IgD-negative memory B cell (primary cell): ENCODE measurements at regions not wholly inside any gene's neighbourhood (a gene's known extent, or its start where the extent isn't known, plus 50 kb on each side); places are given as distances from the start of the nearest gene placed in this dataset.
"Not testable (repeated sequence)": the region's sequence is repeated elsewhere in the genome, so short reads cannot be mapped to it uniquely, and the experiment has no call there.

Source experiments
- H3K27ac Mint-ChIP-seq, 3 donors: one replicate each; pipeline ENCODE4 v1.8.0; 2020 to 2022; ENCODE audit warnings: mild to moderate bottlenecking in 3 of 3, mixed read lengths in 3 of 3, moderate library complexity in 1 of 3
- H3K27me3 Mint-ChIP-seq: one replicate; pipeline ENCODE4 v1.8.0; 2021; ENCODE audit warnings: mixed read lengths
- H3K36me3 Mint-ChIP-seq: one replicate; pipeline ENCODE4 v1.8.0; 2020; ENCODE audit warnings: mild to moderate bottlenecking, mixed read lengths
- H3K4me1 Mint-ChIP-seq, 3 donors: one replicate each; pipeline ENCODE4 v1.8.0; 2020 to 2022; ENCODE audit warnings: mixed read lengths in 3 of 3, mild to moderate bottlenecking in 1 of 3
- H3K4me3 Mint-ChIP-seq, 4 donors: one replicate each; pipeline ENCODE4 v1.8.0; 2020 to 2022; ENCODE audit warnings: mild to moderate bottlenecking in 4 of 4, mixed read lengths in 4 of 4, moderate library complexity in 3 of 4
- H3K9me3 Mint-ChIP-seq, 3 donors: one replicate each; pipeline ENCODE4 v1.8.0; 2020 to 2021; ENCODE audit warnings: mixed read lengths in 3 of 3, mild to moderate bottlenecking in 1 of 3

DNA sequence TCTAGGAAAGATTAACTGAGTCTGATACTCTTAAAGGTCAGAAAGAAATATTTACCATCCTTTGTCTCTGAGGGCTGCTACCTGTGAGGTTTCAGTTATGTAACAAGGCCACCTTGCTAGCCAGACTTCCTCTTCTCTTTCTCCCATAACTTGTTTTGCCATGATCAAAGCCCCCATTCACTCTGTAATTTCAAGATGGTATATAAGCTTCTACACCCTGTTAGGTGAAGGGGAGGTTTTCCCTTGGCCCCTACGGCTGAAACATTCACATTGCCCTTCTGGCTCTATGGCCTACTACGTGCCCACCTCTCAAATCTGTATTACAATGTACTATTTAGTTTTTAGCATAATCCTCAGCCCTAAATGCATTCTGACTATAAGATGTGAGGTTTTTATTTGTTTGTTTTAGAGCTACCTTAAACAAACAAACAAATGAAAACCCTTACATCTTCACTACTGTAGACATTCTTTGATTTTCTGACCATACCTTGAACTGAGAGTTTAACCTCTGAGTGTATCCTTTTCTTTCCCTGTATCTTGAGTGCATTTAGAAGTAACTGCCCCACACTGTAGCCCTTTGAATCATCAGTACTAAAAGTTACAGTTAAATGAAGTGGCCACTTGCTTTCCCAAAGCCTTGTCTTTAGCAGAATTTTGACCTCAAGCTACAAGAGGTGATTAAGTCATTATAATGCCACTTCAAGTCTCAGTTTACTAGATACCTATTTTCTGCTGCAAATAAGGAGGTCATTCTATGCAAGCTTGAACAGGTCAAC is 332.2 kb downstream of the SOCS6 start:
- no peak overlapping the region for H3K27ac Mint-ChIP-seq
- H3K27me3 Mint-ChIP-seq = no peaks in the 10 kb centered on the region
- H3K36me3 Mint-ChIP-seq = no peaks in the 10 kb centered on the region
- no peak overlapping the region for H3K4me3 Mint-ChIP-seq
- no peaks in the 10 kb centered on the region for H3K9me3 Mint-ChIP-seq
- no peaks in the 10 kb centered on the region for H3K4me1 Mint-ChIP-seq

DNA sequence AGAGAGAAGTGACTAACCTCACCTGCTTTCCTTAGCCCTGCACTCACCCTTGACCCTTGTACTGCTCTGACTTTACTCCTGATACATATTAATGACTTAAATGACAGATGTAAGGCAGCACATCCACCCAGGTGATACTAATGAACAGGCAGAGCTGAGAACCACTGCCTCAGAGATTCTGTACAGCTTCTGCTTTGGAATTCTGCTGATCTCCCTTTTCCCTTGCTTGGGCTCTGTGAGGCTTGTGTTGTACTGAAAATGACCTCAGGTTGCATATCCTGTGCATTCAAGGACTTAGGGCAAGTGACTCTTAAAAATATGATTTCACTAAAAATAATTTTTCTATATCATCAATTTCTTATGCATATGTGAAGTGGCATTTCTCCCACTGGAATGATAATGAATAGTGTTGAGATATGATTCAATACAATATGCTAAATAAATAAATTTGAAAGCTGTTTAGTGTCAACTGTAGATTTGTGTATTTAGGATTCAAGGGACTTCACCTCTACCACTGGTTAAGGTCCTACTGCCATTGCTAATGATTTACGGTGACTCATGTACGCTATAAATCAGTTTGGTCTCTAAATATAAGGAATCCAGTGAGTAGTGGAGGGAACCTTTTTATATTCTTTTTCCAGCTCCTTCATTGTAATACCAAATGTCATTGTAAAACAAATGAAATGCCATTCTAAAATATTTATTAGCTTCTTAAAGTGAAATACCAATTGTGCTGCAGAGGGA is 328.3 kb downstream of the SOCS6 start:
- no peaks in the 10 kb centered on the region for H3K27me3 Mint-ChIP-seq
- no peaks in the 10 kb centered on the region for H3K4me1 Mint-ChIP-seq
- H3K36me3 Mint-ChIP-seq = no peaks in the 10 kb centered on the region
- peaks cover 0 to 2% (median 0%) of the 10 kb centered on the region in 3 donors for H3K9me3 Mint-ChIP-seq
- H3K4me3 Mint-ChIP-seq = no peak overlapping the region
- no peak overlapping the region for H3K27ac Mint-ChIP-seq

DNA sequence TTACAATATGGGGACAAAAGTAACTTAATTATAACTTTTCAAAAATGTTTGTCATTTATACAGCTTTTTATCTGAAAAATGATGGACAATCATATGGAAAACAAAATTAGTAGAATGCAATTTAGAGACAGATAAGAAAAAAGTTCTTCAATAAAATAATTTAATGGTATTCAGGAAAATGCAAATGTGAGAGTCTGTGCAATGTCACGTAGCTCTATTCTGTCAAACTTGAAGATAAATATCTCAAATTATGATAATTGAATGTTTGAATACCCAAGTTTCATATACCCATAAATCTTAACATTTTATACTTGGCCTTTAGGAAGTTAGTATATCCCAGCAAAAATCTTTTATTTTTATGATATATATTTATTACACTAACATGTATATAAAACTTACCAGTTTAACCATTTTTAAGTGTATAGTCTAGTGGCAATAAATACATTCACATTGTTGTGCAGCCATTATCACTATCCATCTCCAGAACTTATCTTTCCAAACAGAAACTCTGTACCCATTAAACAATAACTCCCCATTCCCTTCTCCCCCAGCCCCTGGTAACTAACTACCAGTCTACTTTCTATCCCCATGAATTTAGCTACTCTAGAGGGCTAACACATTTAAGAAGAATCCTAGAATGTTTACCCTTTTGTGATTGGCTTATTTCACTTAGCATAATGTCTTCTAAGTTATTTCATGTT is 311.5 kb downstream of the SOCS6 start:
- Mint-ChIP-seq H3K27me3 (no peaks in the 10 kb centered on the region), H3K9me3 (no peaks in the 10 kb centered on the region), H3K27ac (no peak overlapping the region), H3K36me3 (no peaks in the 10 kb centered on the region), H3K4me3 (no peak overlapping the region), H3K4me1 (no peaks in the 10 kb centered on the region)

DNA sequence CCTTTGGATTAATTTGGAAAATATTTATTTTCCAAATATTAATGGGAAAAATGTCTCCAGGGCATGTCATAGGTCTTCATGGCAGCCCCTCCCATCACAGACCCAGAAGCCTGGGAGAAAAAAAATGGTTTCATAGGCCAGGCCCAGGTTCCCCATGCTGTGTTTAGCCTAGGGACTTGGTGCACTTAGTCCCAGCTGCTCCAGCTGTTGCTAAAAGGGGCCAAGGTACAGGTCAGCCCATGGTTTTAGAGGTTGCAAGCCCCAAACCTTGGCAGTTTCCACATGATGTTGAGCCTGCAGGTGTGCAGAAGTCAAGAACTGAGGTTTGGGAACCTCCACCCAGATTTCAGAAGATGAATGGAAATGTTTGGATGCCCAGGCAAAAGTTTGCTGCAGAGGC is 309.6 kb downstream of the SOCS6 start:
- H3K4me3 Mint-ChIP-seq = no peak overlapping the region
- H3K27me3 Mint-ChIP-seq = no peaks in the 10 kb centered on the region
- no peaks in the 10 kb centered on the region for H3K36me3 Mint-ChIP-seq
- no peaks in the 10 kb centered on the region for H3K4me1 Mint-ChIP-seq
- H3K9me3 Mint-ChIP-seq = no peaks in the 10 kb centered on the region
- H3K27ac Mint-ChIP-seq = no peak overlapping the region

DNA sequence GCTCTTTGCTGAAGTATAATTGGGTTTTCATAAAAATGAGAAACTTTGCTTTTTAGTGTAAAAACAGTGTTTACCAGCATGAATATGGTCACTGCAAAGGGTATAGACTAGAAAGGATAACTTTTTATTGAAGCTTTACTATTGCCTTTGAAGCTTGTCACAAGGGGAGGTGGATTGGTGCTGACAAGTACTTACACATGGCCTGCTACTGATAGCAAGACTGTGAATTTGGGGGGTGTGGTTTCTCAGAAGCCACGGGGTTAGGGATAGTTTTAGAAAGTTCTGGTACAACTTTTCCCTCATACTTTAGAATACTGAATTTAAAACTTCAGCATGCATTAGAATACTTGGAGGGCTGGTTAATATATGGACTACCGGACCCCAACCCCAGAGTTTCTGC is 294.1 kb downstream of the SOCS6 start:
- no peaks in the 10 kb centered on the region for H3K27me3 Mint-ChIP-seq
- no peaks in the 10 kb centered on the region for H3K36me3 Mint-ChIP-seq
- H3K27ac Mint-ChIP-seq = no peak overlapping the region
- H3K9me3 Mint-ChIP-seq = peaks cover 1 to 24% (median 5%) of the 10 kb centered on the region in 3 donors
- no peak overlapping the region for H3K4me3 Mint-ChIP-seq
- H3K4me1 Mint-ChIP-seq = no peaks in the 10 kb centered on the region

DNA sequence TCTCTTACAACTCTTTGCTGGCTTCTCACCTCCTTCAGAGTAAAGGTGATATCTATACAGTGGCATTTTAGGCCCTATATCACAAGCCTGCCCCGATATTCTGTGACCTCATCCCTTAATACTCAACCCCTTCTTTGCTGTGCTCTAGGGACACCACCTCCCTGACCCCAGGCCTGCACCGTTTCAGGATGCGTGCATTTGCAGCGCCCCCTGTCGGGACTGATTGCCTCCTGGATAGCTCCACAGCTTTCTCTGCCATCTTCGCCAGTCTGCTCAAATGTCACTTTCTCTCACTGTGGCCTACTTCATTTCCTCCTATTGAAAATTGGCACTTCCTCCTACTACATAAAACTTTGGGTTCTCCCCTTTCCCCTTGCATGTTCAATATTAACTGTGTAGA is 289.6 kb downstream of the SOCS6 start:
- Mint-ChIP-seq H3K36me3 (no peaks in the 10 kb centered on the region), H3K4me1 (no peaks in the 10 kb centered on the region), H3K27me3 (no peaks in the 10 kb centered on the region), H3K4me3 (no peak overlapping the region), H3K27ac (no peak overlapping the region), H3K9me3 (peaks cover 0 to 9% (median 4%) of the 10 kb centered on the region in 3 donors)

DNA sequence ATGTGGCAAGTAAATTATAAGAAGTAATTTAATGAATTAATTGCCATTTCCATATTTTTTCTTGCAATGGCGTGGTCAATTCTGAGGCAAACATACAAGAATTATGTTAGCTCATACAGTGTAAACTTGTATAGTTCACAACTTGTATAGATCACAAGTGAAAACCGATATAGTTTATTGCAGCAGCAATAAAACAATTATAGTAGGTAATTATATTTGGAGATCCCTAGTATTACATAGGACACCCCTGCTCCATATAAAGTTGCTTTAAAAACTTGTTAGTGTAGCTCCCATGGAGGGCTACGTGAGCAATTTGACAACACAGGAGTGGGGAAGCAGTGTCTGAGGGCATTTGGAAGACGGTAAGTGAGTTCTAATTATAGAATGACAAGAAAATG is 288.2 kb downstream of the SOCS6 start:
- H3K36me3 Mint-ChIP-seq = no peaks in the 10 kb centered on the region
- peaks cover 0 to 11% (median 4%) of the 10 kb centered on the region in 3 donors for H3K9me3 Mint-ChIP-seq
- H3K4me3 Mint-ChIP-seq = no peak overlapping the region
- no peaks in the 10 kb centered on the region for H3K4me1 Mint-ChIP-seq
- H3K27ac Mint-ChIP-seq = no peak overlapping the region
- H3K27me3 Mint-ChIP-seq = peaks cover under 1% of the 10 kb centered on the region

DNA sequence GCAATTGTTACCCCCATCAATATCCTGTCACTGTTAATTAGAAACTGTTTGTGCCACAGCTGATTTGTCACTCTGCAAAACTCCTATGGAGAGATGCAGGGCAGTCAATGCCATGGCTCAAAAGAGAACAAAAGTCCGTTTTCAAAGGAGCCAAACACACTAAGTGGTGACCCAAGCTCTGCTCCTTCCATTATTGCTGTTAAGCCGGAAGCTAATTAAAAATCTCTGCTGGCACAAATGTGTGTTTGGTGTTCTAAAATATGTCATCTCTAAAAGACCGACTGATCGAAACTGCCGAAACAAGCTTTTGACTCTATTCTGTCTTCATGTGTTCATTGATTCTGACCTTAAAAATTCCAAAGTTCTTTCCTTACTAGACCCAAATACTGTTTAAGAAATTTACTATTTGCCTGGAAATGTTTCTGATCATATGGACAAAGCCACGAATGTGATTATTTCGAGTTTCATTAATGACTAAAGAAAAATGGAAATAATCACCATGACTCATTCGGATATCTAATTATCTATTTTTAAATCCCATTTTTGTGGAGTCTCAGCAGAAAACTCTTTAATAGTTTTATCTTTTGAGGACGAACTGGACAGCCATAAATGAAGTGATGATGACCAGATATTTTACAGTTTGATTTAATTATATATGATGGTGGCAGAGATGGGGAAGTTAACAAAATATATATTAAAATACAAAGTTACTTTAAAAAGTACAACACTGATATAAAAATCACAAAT is 287.6 kb downstream of the SOCS6 start:
- Mint-ChIP-seq H3K4me1 (no peaks in the 10 kb centered on the region), H3K9me3 (peaks cover 0 to 11% (median 4%) of the 10 kb centered on the region in 3 donors), H3K27ac (no peak overlapping the region), H3K27me3 (peaks cover 1% of the 10 kb centered on the region), H3K4me3 (no peak overlapping the region), H3K36me3 (no peaks in the 10 kb centered on the region)

DNA sequence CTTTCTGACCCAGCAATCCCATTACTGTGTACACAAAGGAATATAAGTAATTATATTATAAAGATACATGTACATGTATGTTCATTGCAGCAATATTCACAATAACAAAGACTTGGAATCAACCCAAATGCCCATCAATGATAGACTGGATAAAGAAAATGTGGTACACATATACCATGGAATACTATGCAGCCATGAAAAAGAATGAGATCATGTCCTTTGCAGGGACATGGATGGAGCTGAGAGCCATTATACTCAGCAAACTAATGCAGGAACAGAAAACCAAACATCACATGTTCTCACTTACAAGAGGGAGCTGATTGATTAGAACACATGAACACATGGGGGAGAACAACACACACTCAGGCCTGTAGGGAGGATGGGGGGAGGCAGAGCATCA is 286.1 kb downstream of the SOCS6 start:
- not testable (repeated sequence) for H3K4me3 Mint-ChIP-seq, H3K27me3 Mint-ChIP-seq, H3K36me3 Mint-ChIP-seq, H3K27ac Mint-ChIP-seq, H3K4me1 Mint-ChIP-seq, H3K9me3 Mint-ChIP-seq

DNA sequence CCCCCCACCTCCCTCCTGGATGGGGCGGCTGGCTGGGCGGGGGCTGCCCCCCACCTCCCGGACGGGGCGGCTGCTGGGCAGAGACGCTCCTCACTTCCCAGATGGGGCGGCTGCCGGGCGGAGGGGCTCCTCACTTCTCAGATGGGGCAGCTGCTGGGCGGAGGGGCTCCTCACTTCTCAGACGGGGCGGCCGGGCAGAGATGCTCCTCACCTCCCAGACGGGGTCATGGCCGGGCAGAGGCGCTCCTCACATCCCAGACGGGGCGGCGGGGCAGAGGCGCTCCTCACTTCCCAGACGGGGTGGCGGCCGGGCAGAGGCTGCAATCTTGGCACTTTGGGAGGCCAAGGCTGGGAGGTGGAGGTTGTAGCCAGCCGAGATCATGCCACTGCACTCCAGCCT is 280.8 kb downstream of the SOCS6 start:
- not testable (repeated sequence) for H3K4me1 Mint-ChIP-seq, H3K36me3 Mint-ChIP-seq, H3K27me3 Mint-ChIP-seq, H3K4me3 Mint-ChIP-seq, H3K27ac Mint-ChIP-seq
- H3K9me3 Mint-ChIP-seq = peaks cover 0 to 11% (median 5%) of the 10 kb centered on the region in 3 donors

DNA sequence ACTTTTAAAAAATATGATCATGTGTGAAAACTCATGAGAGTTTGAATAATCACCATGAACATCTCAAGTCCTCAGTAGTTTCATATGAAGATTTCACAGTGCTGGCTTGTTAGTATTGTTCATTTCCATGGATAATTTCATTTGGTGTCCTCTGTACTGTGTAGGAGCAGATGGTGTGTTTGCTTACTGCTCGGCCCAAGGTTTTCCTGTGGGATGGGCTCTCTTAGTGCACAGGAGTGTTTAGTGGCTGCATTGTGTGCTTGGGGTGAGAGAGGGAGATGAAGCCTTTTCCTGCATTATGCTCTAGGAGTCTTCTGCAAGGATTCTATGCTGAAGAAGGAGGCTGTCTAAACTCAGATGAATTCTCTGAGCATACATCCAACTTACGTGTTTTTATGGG is 270.6 kb downstream of the SOCS6 start:
- peaks cover 0 to 2% (median 0%) of the 10 kb centered on the region in 3 donors for H3K9me3 Mint-ChIP-seq
- H3K36me3 Mint-ChIP-seq = no peaks in the 10 kb centered on the region
- H3K4me3 Mint-ChIP-seq = no peak overlapping the region
- no peak overlapping the region for H3K27ac Mint-ChIP-seq
- H3K27me3 Mint-ChIP-seq = no peaks in the 10 kb centered on the region
- no peaks in the 10 kb centered on the region for H3K4me1 Mint-ChIP-seq

DNA sequence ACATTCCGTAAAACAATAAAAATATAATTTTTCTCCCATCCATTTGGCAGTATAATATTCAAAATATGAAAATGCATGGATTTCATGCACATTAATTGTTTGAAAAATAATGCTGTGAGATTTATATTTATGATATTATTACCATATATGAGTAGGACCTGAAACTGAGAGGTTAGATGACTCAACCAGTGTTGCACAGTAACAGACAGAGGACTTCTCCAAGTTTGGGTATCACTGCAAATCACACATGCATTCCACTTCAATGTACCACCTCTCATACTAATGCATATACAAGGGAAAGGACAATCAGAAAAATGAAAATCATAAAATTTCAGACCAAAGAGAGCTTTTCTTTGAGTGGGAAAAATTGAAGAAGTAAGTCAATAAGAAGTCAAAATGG is 269.5 kb downstream of the SOCS6 start:
- Mint-ChIP-seq H3K4me3 (no peak overlapping the region), H3K36me3 (no peaks in the 10 kb centered on the region), H3K27me3 (no peaks in the 10 kb centered on the region), H3K27ac (no peak overlapping the region), H3K4me1 (no peaks in the 10 kb centered on the region), H3K9me3 (peaks cover 0 to 2% (median 0%) of the 10 kb centered on the region in 3 donors)

DNA sequence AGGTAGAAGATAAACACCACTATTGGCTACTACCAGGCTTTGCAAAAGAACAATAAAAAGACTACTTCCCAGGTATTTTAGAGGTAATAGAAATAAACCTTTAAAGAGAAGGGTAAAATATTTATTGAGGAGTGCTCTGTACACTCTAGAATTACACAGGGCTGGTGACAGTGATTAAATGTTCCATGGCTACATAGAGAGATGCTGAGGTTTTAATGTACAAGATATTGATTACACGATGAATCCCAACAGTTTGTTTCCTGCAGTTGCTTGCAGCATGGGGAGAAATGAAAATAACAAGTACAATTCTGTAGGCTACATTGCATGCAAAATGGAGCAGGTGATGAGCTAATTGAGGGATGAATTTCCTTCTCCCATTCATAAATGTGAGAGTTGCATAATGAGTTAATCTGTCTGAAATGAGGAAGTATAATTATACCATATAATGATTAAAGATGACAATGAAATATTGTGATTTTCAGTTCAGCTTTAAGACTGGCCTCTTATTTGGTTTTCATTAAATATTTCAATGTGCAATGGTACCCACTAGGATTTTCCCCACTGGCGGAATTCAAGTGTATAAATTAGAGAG is 266.1 kb downstream of the SOCS6 start:
- Mint-ChIP-seq H3K27me3 (no peaks in the 10 kb centered on the region), H3K9me3 (no peaks in the 10 kb centered on the region), H3K4me1 (no peaks in the 10 kb centered on the region), H3K4me3 (no peak overlapping the region), H3K27ac (no peak overlapping the region), H3K36me3 (peaks cover 2% of the 10 kb centered on the region)

DNA sequence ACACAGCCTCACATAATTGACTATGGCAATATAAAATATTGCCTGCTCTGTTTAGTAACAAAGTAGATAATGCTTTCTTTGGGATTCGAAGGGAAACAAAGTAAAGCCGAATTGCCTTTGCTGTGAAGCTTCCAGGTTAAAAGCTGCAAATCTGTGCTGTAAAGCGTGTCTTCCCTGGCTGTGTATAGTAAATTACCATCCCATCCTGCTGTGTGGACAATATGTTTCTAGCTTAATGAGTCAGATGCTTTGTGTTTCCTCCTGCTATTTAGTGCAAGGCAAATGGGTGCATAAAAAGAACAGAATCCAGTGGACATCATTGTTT is 265.1 kb downstream of the SOCS6 start:
- H3K27me3 Mint-ChIP-seq = no peaks in the 10 kb centered on the region
- no peaks in the 10 kb centered on the region for H3K4me1 Mint-ChIP-seq
- no peaks in the 10 kb centered on the region for H3K9me3 Mint-ChIP-seq
- H3K27ac Mint-ChIP-seq = no peak overlapping the region
- peaks cover 2% of the 10 kb centered on the region for H3K36me3 Mint-ChIP-seq
- H3K4me3 Mint-ChIP-seq = no peak overlapping the region
